ENCODE measurements at regions not wholly inside any gene's neighbourhood (a gene's known extent, or its start where the extent isn't known, plus 50 kb on each side); places are given as distances from the start of the nearest gene placed in this dataset.

GRCh38 chr10:7478727-7479457 is 68.1 kb upstream of the SFMBT2 start:
- no peak for DNase-seq (ENCODE audit: low read depth in 2 of 2)

- no peak for DNase-seq (ENCODE audit: low read depth in 2 of 2)
Measured at GRCh38 chr10:7477538-7478334, 66.9 kb upstream of the SFMBT2 start.

- DNase-seq (ENCODE audit: low read depth in 2 of 2), result no peak
Measured at GRCh38 chr10:7475939-7476338, 65.1 kb upstream of the SFMBT2 start.

GRCh38 chr10:7475046-7475911 is 64.4 kb upstream of the SFMBT2 start:
- no peak for DNase-seq (ENCODE audit: low read depth in 2 of 2)

- no peak for DNase-seq (ENCODE audit: low read depth in 2 of 2)
Measured at GRCh38 chr10:7474388-7474787, 63.6 kb upstream of the SFMBT2 start.

GRCh38 chr10:7473474-7473873 is 62.6 kb upstream of the SFMBT2 start:
- no peak for DNase-seq (ENCODE audit: low read depth in 2 of 2)

GRCh38 chr10:7471720-7472367 is 61.0 kb upstream of the SFMBT2 start:
- no peak for DNase-seq (ENCODE audit: low read depth in 2 of 2)

GRCh38 chr10:7470371-7470770 is 59.5 kb upstream of the SFMBT2 start:
- DNase-seq (ENCODE audit: low read depth in 2 of 2), result no peak

GRCh38 chr10:7467031-7467667 is 56.3 kb upstream of the SFMBT2 start:
- DNase-seq (ENCODE audit: low read depth in 2 of 2), result no peak

- no peak for DNase-seq (ENCODE audit: low read depth in 2 of 2)
Measured at GRCh38 chr10:7464691-7465090, 53.9 kb upstream of the SFMBT2 start.

All from activated CD4-positive, alpha-beta T cell treated with anti-CD3 and anti-CD28 coated beads for 24 hours (primary cell).